ENCODE measurements at regions not wholly inside any gene's neighbourhood (a gene's known extent, or its start where the extent isn't known, plus 50 kb on each side); places are given as distances from the start of the nearest gene placed in this dataset.

- POLR2A ChIA-PET: interaction anchor here (0.6 to 0.7 kb wide), 2 partner anchors 195 to 635 kb away, joined by 5 to 11 read pairs; no protein-coding TSS in a partner anchor
- H3K36me3 ChIP-seq (replicated peaks in 1 of 2; ENCODE audit: control extremely low read depth in 1 of 2, control insufficient read depth in 1 of 2, extremely low read depth in 1 of 2, insufficient read depth in 2 of 2, low read length in 1 of 2): no peaks in the 10 kb centered on the region
- no peaks in the 10 kb centered on the region for H4K20me1 ChIP-seq (ENCODE audit: control insufficient read depth, insufficient read depth, low read length, poor library complexity, severe bottlenecking)
- WGBS (ENCODE audit: insufficient coverage): 100% methylated on average over 1 of the region's 5 CpGs
- no peak overlapping the region for H3K4me2 ChIP-seq (replicated peaks; ENCODE audit: low read depth, low read length, poor library complexity, severe bottlenecking)
- H3K9me3 ChIP-seq (ENCODE audit: control extremely low read depth in 1 of 3, control insufficient read depth in 2 of 3, insufficient read depth in 1 of 3, low read length in 2 of 3): no peaks in the 10 kb centered on the region
- H3K27me3 ChIP-seq (replicated peaks in 1 of 4; ENCODE audit: control extremely low read depth in 1 of 4, control insufficient read depth in 3 of 4, insufficient read depth in 4 of 4, low read length in 3 of 4): no peaks in the 10 kb centered on the region
- Mint-ChIP-seq H3K27me3 (no peaks in the 10 kb centered on the region), H3K27ac (peak overlapping the region; percentile 34), H3K4me1 (peaks cover 13% of the 10 kb centered on the region), H3K9me3 (ENCODE audit: insufficient read depth) (no peaks in the 10 kb centered on the region), H3K4me3 (no peak overlapping the region)
- TF ChIP-seq EZH2 (IDR thresholded peaks at IDR 0.05; ENCODE audit: borderline replicate concordance, insufficient read depth, low read depth, low read length, poor library complexity, severe bottlenecking) (no peak), CTCF (IDR thresholded peaks at IDR 0.05) (no peak)
- H3K27ac ChIP-seq (ENCODE audit: low read length in 2 of 2): peak overlapping the region in 1 of 2 donors; percentile 24
- H3K4me1 ChIP-seq (ENCODE audit: control insufficient read depth in 2 of 2, insufficient read depth in 2 of 2, low read length in 2 of 2): peaks cover 5 to 10% of the 10 kb centered on the region in 2 donors
- no peaks in the 10 kb centered on the region for H3K79me2 ChIP-seq (ENCODE audit: control insufficient read depth, insufficient read depth, low read length)
- no peak overlapping the region for H2AFZ ChIP-seq (ENCODE audit: insufficient read depth, low read depth, low read length, poor library complexity, severe bottlenecking)
- intact Hi-C loops (cut with micrococcal nuclease): no loop called here
- DNase-seq: no peak
- H3K9ac ChIP-seq (ENCODE audit: low read length): no peak overlapping the region
- ATAC-seq (ENCODE audit: low read depth): no peak
- CTCF ChIA-PET: interaction anchor here (0.7 to 1.1 kb wide), 4 partner anchors 12 to 773 kb away, joined by 3 to 5 read pairs (median 4); no protein-coding TSS in a partner anchor
- H3K4me3 ChIP-seq (ENCODE audit: control extremely low read depth in 1 of 5, extremely low read depth in 1 of 5, insufficient read depth in 1 of 5, low read depth in 2 of 5, low read length in 4 of 5): no peak overlapping the region
Observed at GRCh38 chr7:22884911-22885788, 62.5 kb upstream of the TOMM7 start.

GRCh38 chr7:22882106-22882505, 59.5 kb upstream of the TOMM7 start:
- peaks cover 16% of the 10 kb centered on the region for H3K4me1 Mint-ChIP-seq
- Histone ChIP-seq H3K36me3 (replicated peaks in 1 of 2; ENCODE audit: control extremely low read depth in 1 of 2, control insufficient read depth in 1 of 2, extremely low read depth in 1 of 2, insufficient read depth in 2 of 2, low read length in 1 of 2) (no peaks in the 10 kb centered on the region), H3K9me3 (ENCODE audit: control extremely low read depth in 1 of 3, control insufficient read depth in 2 of 3, insufficient read depth in 1 of 3, low read length in 2 of 3) (no peaks in the 10 kb centered on the region), H3K9ac (ENCODE audit: low read length) (no peak overlapping the region), H3K4me3 (ENCODE audit: control extremely low read depth in 1 of 5, extremely low read depth in 1 of 5, insufficient read depth in 1 of 5, low read depth in 2 of 5, low read length in 4 of 5) (no peak overlapping the region), H3K27ac (ENCODE audit: low read length in 2 of 2) (no peak overlapping the region), H3K4me1 (ENCODE audit: control insufficient read depth in 2 of 2, insufficient read depth in 2 of 2, low read length in 2 of 2) (peaks cover 5 to 10% of the 10 kb centered on the region in 2 donors), H4K20me1 (ENCODE audit: control insufficient read depth, insufficient read depth, low read length, poor library complexity, severe bottlenecking) (no peaks in the 10 kb centered on the region), H3K4me2 (replicated peaks; ENCODE audit: low read depth, low read length, poor library complexity, severe bottlenecking) (no peak overlapping the region), H3K79me2 (ENCODE audit: control insufficient read depth, insufficient read depth, low read length) (no peaks in the 10 kb centered on the region), H3K27me3 (replicated peaks in 1 of 4; ENCODE audit: control extremely low read depth in 1 of 4, control insufficient read depth in 3 of 4, insufficient read depth in 4 of 4, low read length in 3 of 4) (no peaks in the 10 kb centered on the region), H2AFZ (ENCODE audit: insufficient read depth, low read depth, low read length, poor library complexity, severe bottlenecking) (no peak overlapping the region)
- no peak overlapping the region for H3K27ac Mint-ChIP-seq
- CTCF ChIA-PET: interaction anchor here (0.6 kb wide), 1 partner anchor 21 kb away, joined by 5 read pairs; no protein-coding TSS in a partner anchor
- WGBS (ENCODE audit: insufficient coverage): 96% methylated on average over 3 of the region's 3 CpGs
- ATAC-seq (ENCODE audit: low read depth) (no peak), DNase-seq (no peak)
- H3K4me3 Mint-ChIP-seq: no peak overlapping the region
- POLR2A ChIA-PET: no interaction called here
- no peaks in the 10 kb centered on the region for H3K9me3 Mint-ChIP-seq (ENCODE audit: insufficient read depth)
- TF ChIP-seq EZH2 (IDR thresholded peaks at IDR 0.05; ENCODE audit: borderline replicate concordance, insufficient read depth, low read depth, low read length, poor library complexity, severe bottlenecking) (no peak), CTCF (IDR thresholded peaks at IDR 0.05) (no peak)
- no peaks in the 10 kb centered on the region for H3K27me3 Mint-ChIP-seq
- intact Hi-C loops (cut with micrococcal nuclease): no loop called here

All from B cell (primary cell).